NOMO-1 (cell line): ENCODE measurements at regions not wholly inside any gene's neighbourhood (a gene's known extent, or its start where the extent isn't known, plus 50 kb on each side); places are given as distances from the start of the nearest gene placed in this dataset.
"Not testable (repeated sequence)": the region's sequence is repeated elsewhere in the genome, so short reads cannot be mapped to it uniquely, and the experiment has no call there.

Source experiments
- DNase-seq, 2 experiments: peaks; one replicate each; lab custom pipeline; 2025; ENCODE audit not compliant: unreplicated experiment in 2 of 2; lab: John Stamatoyannopoulos, UW

DNA sequence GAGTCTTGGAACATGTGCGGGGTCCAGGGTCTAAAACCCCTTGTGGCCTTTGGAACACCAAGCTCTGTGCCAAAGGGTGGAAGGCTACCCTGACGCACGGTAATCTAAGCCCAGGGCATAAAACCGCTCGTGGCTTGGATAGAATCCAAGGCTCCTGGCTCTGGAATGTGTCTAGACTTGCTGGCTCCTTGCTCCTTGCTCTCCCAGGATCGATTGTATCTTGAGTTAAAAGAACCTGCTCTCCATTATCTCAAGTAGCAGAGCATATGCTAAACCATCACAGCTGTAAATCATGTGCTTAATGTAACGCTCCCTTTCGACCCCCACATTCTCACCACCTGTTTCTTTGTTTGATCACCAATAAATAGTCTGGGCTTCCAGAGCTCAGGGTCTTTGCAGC, 50.3 kb downstream of the TLCD4 start:
- DNase-seq: not testable (repeated sequence)

DNA sequence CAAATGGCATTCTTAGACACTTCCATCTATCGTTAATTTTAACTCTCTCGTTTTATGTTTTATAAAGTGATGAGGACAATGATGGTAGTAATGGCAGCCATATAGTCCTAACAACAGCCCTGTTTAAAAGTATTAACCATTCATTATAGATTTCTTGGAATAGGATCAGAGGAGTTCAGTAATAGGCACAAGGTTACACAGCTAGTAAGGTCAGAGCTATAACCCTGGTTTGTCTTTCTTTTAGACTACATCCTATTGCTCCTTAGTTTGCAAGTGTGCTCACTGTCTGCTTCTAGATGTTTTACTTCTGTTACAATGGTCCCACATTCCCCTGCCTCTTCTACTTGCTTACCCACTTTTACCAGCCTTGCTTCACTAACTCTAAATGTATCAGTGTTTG, 50.9 kb downstream of the TLCD4 start:
- no peak for DNase-seq

DNA sequence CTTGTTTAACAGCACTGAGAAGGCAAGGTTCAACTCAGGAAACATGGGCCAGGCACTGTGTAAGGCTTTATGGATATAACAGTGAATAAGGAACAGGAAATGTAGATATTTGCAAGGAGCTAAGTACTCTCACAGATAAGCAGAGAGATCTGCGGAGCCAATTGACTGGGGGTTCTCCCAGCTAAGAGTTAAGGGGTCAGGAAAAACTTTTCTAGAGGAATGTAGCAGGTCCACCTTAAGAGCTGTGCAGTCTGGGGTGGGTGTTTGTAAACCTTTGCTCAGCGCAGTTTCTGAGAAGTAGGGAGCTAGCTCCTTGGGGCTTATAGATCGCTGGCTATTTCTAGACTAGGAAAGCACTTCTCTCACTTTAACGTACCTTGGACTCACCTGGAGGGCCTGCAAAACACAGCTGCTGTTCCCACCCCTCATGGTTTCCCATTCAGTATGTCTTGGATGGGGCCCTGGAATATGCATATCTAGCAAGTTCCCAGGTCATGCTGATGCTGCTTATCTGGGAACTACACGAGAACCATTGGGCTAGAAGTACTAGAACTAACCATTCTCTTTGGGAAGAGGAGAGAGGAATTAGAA, 51.7 kb downstream of the TLCD4 start:
- DNase-seq: no peak

DNA sequence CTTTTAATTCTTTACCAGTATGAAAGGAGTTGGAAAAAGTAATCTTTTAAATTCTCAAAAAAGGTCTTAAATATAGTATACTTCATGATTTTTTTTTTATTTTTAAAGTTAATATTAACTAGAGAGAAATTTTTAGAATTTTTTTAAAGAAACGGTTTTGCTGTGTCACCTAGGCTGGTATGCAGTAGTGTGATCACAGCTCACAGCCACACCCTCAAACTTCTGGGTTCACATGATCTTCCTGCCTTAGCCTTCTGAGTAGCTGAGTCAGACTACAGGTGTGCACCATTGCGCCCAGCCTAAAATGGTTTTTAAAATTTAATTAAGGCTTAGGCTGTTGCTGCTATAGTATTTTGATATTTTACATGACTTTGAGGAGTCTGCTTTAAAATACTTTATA, 52.4 kb downstream of the TLCD4 start:
- no peak for DNase-seq

DNA sequence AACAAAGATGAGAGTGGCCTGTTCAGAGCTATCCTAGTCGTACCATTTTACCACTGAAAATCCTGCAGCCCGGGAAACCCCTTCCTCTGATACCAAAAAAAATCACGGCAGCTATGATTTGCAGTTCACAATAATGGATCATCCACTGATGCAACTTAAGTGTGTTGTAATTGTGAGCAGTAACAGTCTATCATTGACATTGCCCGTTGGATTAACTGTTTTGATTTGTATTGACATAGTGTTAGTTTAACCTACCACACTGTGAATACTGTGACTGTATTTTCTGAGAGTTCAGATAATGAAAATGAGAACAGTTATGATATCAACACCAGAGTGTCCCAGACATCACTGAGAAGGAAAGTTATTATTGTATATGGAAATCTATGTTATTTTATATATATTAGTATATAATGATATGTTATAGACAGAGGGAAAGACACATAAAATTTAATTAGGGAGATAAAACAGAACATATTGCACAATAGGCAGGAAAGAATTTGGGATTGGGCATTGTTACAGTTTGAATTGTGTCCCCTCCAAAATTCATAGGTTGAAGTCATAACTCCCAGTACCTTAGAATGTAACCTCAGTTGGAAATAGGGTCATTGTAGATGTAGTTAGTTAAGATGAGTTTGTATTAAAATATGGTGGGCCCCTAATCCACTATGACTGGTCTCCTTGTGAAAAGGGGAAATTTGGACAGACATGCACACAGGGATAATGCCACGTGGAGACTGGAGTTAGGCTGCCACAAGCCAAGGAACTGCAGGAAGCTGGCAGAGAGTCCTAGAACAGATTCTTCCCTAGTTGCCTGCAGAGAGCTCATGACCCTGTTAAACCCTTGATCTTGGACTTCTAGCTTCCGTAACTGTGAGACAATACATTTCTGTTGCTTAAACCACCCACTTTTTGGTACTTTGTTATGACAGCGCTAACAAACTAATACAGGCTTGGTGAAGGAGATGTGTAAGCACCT, 54.4 kb downstream of the TLCD4 start:
- DNase-seq: no peak

DNA sequence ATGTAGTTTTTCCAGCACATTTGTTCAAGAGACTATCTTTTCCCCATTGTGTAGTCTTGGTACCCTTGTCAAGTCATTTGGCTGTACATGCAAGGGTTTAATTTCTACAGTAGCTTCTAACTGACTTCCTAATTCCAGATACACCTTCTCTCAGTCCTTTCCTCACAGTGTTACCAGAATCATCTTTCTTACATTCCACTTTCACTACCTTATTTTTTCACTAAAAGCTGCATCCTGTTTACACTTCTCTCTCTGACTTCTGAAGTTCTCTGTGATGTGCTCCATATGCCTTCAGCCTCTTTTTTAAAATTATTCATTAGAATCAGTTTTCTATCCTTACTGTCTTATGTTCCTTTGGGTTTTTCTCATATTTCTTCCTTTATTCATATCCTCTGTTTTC, 57.1 kb upstream of the RWDD3 start:
- peak in 1 of 2 experiments; percentile 9 for DNase-seq

- DNase-seq: no peak
These were observed 54.6 kb upstream of the RWDD3 start for GRCh38 chr1:95179205-95179986.

GRCh38 chr1:95180371-95180770, 53.6 kb upstream of the RWDD3 start:
- DNase-seq: no peak

DNA sequence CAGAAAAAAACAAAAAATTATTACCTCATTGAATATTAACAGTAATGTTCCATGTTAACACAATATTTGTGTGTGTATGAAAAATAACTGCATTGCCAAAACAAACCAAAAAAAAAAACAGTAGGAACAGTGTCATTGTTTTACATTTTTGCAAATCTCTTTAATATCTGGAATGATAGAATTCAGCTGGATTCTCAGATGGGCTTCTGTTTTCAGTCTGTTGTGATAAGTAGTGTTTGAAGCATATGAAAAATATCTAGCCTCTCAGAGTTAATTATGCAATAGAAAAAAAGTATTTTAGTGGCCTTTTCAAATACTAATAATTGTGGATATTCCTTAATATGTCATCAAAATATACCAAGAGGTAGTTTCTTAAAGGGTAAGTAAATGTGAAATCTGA, 52.9 kb upstream of the RWDD3 start:
- DNase-seq: no peak

DNA sequence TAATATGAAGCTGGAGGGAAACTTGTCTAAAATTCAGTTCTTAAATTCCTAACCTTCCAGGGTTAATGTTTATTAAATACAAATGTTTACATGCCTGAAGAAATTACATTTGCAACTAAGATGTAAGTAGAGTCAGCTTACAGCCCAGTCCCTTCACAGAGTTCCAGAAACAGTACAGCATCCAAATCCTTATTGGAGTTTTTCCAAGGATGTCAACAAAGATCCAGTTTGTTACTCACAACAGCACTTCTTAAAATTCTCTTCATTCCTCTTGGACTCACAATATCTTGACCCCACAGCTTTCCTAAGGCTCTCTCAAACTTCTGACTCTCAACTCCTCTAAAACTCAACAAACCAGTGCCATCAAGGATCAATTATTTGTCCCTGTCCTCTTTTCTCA, 50.1 kb upstream of the RWDD3 start:
- no peak for DNase-seq
